Mucosa of descending colon (tissue), 3 donors: ENCODE measurements at regions not wholly inside any gene's neighbourhood (a gene's known extent, or its start where the extent isn't known, plus 50 kb on each side); places are given as distances from the start of the nearest gene placed in this dataset.
"Not testable (repeated sequence)": the region's sequence is repeated elsewhere in the genome, so short reads cannot be mapped to it uniquely, and the experiment has no call there.

Experiments
- ATAC-seq: fragments of 200-7000 bp; cut with Tn5 transposase; one replicate; pipeline ENCODE4 v1.9.1; 2020; ENCODE audit warnings: mild to moderate bottlenecking, moderate library complexity
- DNase-seq, 3 donors: peaks; one replicate each; pipeline ENCODE4 v3.0.0-alpha.2; 2020
- H3K36me3 ChIP-seq: fragments of 200-600 bp; one replicate; pipeline ENCODE4 v1.8.0; 2021; ENCODE audit warnings: low read depth, mild to moderate bottlenecking
- H3K4me1 ChIP-seq: fragments of 200-600 bp; one replicate; pipeline ENCODE4 v1.8.0; 2021; ENCODE audit warnings: low read depth, mild to moderate bottlenecking
- H3K4me3 ChIP-seq: fragments of 200-600 bp; one replicate; pipeline ENCODE4 v1.8.0; 2021; ENCODE audit warnings: mild to moderate bottlenecking
- H3K9me3 ChIP-seq: fragments of 200-600 bp; one replicate; pipeline ENCODE4 v1.8.0; 2021; ENCODE audit warnings: mild to moderate bottlenecking
- intact Hi-C, 2 donors: fragments of 100-400 bp; cut with DNase I in 1 of 2; cut with micrococcal nuclease in 1 of 2; formaldehyde crosslinking; loops; one replicate each; pipeline versions ENCODE4 v1.11.0 to v1.11.1; 2022; cut with DNase I, micrococcal nuclease
- TF ChIP-seq, protein P1 (sequence below): fragments of 200-600 bp; IDR thresholded peaks from one replicate; pipeline ENCODE4 v1.8.0; 2022; ENCODE audit warnings: antibody characterized with exemption, mild to moderate bottlenecking
- donor health status: DM: no; HTN: no; CAD: no; lungs with moderate emphysema.
- donor health status: DM: no; HTN: no; CAD: no.
- donor health status: DM: no; HTN: yes; CAD: no.

DNA sequence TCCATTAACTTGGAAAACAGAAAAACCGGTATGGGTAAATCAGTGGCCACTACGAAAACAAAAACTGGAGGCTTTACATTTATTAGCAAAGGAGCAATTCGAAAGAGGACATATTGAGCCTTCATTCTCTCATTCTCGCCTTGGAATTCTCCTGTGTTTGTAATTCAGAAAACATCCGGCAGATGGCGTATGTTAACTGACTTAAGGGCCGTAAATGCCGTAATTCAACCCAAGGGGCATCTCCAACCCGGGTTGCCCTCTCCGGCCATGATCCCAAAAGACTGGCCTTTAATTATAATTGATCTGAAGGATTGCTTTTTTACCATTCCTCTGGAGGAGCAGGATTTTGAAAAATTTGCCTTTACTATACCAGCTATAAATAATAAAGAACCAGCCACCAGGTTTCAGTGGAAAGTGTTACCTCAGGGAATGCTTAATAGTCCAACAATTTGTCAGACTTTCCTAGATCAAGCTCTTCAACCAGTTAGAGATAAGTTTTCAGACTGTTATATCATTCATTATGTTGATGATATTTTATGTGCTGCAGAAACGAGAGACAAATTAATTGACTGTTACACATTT lies 160.9 kb downstream of the GPX5 start:
- intact Hi-C loops = loop anchor here (5.0 kb wide), 1 partner anchor 331 kb away; no protein-coding TSS in a partner anchor
- H3K36me3 ChIP-seq, H3K4me1 ChIP-seq, H3K4me3 ChIP-seq, H3K9me3 ChIP-seq, ATAC-seq: not testable (repeated sequence)
- TF ChIP-seq, protein P1, sequence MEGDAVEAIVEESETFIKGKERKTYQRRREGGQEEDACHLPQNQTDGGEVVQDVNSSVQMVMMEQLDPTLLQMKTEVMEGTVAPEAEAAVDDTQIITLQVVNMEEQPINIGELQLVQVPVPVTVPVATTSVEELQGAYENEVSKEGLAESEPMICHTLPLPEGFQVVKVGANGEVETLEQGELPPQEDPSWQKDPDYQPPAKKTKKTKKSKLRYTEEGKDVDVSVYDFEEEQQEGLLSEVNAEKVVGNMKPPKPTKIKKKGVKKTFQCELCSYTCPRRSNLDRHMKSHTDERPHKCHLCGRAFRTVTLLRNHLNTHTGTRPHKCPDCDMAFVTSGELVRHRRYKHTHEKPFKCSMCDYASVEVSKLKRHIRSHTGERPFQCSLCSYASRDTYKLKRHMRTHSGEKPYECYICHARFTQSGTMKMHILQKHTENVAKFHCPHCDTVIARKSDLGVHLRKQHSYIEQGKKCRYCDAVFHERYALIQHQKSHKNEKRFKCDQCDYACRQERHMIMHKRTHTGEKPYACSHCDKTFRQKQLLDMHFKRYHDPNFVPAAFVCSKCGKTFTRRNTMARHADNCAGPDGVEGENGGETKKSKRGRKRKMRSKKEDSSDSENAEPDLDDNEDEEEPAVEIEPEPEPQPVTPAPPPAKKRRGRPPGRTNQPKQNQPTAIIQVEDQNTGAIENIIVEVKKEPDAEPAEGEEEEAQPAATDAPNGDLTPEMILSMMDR = peak; percentile 54
- peak in 1 of 3 donors; percentile 82 for DNase-seq

DNA sequence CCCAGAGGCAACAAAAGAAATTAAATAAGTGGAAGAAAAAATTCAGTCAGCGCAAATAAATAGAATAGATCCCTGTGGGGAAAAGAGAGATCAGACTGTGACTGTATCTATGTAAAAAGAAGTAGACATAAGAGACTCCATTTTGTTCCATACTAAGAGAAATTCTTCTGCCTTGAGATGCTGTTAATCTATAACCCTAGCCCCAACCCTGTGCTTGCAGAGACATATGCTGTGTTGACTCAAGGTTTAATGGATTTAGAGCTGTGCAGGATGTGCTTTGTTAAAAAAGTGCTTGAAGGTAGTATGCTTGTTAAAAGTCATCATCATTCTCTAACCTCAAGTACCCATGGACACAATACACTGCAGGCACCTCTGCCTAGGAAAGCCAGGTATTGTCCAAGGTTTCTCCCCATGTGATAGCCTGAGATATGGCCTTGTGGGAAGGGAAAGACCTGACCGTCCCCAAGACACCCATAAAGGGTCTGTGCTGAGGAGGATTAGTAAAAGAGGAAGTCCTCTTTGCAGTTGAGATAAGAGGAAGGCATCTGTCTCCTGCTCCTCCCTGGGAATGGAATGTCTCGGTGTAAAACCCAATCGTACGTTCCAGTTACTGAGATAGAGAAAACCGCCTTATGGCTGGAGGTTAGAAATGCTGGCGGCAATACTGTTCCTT lies 161.8 kb downstream of the GPX5 start:
- H3K36me3 ChIP-seq, H3K4me3 ChIP-seq, H3K9me3 ChIP-seq, H3K4me1 ChIP-seq, ATAC-seq, DNase-seq: not testable (repeated sequence)
- intact Hi-C loops = loop anchor here (5.0 kb wide), 1 partner anchor 330 kb away; no protein-coding TSS in a partner anchor

DNA sequence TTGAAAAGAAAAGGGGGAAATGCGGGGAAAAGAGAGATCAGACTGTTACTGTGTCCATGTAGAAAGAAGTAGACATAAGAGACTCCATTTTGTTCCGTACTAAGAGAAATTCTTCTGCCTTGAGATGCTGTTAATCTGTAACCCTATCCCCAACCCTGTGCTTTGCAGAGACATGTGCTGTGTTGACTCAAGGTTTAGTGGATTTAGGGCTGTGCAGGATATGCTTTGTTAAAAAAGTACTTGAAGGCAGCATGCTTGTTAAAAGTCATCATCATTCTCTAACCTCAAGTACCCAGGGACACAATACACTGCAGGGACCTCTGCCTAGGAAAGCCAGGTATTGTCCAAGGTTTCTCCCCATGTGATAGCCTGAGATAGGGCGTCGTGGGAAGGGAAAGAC lies 166.3 kb downstream of the GPX5 start:
- H3K36me3 ChIP-seq, intact Hi-C loops, H3K4me3 ChIP-seq, ATAC-seq, H3K4me1 ChIP-seq, H3K9me3 ChIP-seq, DNase-seq: not testable (repeated sequence)

DNA sequence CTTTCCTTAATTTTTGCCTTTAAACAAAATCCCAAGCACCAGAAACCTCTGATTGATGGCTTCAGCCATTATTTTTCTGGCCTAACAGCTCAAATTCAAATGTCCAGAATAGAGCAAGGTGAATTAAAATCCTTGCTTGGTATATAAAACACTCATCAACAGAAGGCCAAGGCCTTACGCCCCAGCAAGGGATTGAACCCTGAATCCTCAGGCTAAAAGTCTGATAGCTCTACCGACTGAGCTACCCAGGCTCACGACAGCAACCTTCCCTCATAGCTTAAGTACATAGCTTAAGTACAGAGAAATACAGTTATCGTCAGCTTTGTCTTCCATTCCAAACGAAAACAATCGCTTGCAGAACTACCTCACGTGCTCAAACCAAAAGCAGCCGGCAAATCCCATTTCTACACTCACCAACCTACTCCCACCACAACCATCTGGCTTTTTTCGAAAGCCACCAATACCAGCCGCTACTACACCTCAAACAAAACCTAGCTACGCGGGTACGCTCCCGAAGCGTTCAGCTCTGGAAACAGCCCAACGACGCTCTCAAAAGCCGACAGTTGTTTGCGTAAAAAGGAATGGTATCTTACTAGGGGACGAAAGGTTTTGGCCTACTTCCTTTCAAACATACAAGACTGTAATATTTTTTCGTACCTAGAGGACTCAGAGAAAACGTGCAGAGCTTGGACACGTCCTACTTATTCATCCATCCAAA lies 167.5 kb downstream of the GPX5 start:
- H3K4me3 ChIP-seq = no peak overlapping the region
- TF ChIP-seq, protein P1 = no peak
- H3K4me1 ChIP-seq = no peaks in the 10 kb centered on the region
- no peaks in the 10 kb centered on the region for H3K9me3 ChIP-seq
- H3K36me3 ChIP-seq = no peaks in the 10 kb centered on the region
- DNase-seq (no peak), ATAC-seq (no peak)
- intact Hi-C loops = no loop called here

DNA sequence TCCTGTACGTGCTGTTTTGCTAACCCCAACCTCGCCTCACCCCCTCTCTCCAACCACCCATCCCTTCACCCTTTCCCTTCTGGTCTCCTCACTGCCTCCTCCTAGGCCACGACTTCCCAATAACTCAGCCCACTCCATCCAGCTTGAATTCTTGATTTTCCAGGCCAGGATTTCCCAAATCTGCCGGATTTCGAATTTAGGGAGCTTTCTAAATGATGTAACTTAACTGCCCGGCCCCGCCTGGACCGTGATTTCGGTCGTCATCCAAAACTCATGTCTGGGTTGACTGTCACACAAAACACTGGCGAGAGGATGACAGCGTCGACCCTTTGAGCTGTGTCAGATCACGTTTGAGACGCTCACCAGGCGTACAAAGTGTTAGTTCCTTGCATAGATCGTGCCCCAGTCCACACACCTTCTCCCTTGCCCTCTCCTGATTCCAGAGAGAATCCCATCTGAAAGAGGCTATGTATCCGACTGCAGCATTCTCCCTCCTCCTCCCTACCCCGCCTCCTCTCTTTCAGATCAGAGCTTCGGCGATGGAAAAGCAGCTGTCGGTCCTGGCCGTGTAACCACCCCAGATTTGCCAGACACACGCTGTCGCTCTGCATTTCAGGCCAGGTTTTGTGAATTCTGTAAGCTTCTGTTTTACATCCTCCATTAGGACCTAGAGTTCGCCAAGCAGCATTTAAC lies 168.2 kb downstream of the GPX5 start:
- ATAC-seq (no peak), DNase-seq (no peak)
- intact Hi-C loops = no loop called here
- no peak overlapping the region for H3K4me3 ChIP-seq
- H3K4me1 ChIP-seq = no peaks in the 10 kb centered on the region
- TF ChIP-seq, protein P1 = no peak
- no peaks in the 10 kb centered on the region for H3K36me3 ChIP-seq
- H3K9me3 ChIP-seq = no peaks in the 10 kb centered on the region

DNA sequence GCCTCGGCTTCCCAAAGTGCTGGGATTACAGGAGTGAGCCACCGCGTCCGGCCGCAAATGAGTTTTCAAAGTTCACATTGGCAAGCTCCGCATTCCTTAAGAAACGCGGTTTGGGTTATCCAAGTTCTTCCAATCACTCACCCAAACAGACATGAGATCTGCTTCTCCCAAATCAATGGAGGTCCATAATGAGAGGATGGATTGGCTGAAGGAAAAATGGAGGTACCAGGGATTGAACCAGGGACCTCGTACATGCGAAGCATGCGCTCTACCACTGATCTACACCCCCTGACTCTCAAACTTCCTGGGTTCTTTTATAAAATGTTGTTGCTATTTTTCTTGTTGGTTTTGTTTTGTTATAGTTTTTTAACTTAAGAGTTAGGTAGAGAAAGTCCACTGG lies 170.0 kb downstream of the GPX5 start:
- Histone ChIP-seq H3K4me1 (no peaks in the 10 kb centered on the region), H3K36me3 (no peaks in the 10 kb centered on the region), H3K9me3 (no peaks in the 10 kb centered on the region), H3K4me3 (no peak overlapping the region)
- TF ChIP-seq, protein P1 = no peak
- intact Hi-C loops = no loop called here
- DNase-seq (no peak), ATAC-seq (no peak)
